Lower leg skin (tissue), 4 donors: ENCODE measurements at regions not wholly inside any gene's neighbourhood (a gene's known extent, or its start where the extent isn't known, plus 50 kb on each side); places are given as distances from the start of the nearest gene placed in this dataset.
A peak's percentile ranks its signal among the peaks of the same experiment; 100 is the strongest.
"Not testable (repeated sequence)": the region's sequence is repeated elsewhere in the genome, so short reads cannot be mapped to it uniquely, and the experiment has no call there.

ENCODE experiments used
- DNase-seq, 2 donors: peaks; one replicate each; pipeline ENCODE4 v3.0.0-alpha.2; 2019; ENCODE audit warnings: low spot score in 2 of 2
- H3K4me3 ChIP-seq: fragments of 200-600 bp; sonication (generic); 2 replicates; pipeline ENCODE4 v1.5.1; 2017; ENCODE audit warnings: mild to moderate bottlenecking, low read depth; ENCODE audit not compliant: poor library complexity, severe bottlenecking
- POLR2A ChIP-seq, 2 donors: fragments of 450-650 bp; IDR thresholded peaks; one replicate each; pipeline ENCODE4 v1.6.1; 2016 to 2017; ENCODE audit warnings: antibody characterized with exemption in 2 of 2, mild to moderate bottlenecking in 1 of 2, moderate library complexity in 1 of 2
- WGBS, 2 donors: methylation state at CpG; one replicate each; pipeline ENCODE4 v1.1.5; 2018; 5-methylcytosine and 5-hydroxymethylcytosine counted together
- intact Hi-C: fragments of 100-400 bp; cut with DNase I; formaldehyde crosslinking; loops from one replicate; pipeline ENCODE4 v1.15.0; 2023; ENCODE audit warnings: low total_unique reads
- TF ChIP-seq, protein P1 (sequence below), 3 donors: fragments of 450-650 bp; IDR thresholded peaks; one replicate each; pipeline ENCODE4 v1.5.1; 2016; ENCODE audit warnings: antibody characterized with exemption in 3 of 3, mild to moderate bottlenecking in 3 of 3, moderate library complexity in 2 of 3

DNA sequence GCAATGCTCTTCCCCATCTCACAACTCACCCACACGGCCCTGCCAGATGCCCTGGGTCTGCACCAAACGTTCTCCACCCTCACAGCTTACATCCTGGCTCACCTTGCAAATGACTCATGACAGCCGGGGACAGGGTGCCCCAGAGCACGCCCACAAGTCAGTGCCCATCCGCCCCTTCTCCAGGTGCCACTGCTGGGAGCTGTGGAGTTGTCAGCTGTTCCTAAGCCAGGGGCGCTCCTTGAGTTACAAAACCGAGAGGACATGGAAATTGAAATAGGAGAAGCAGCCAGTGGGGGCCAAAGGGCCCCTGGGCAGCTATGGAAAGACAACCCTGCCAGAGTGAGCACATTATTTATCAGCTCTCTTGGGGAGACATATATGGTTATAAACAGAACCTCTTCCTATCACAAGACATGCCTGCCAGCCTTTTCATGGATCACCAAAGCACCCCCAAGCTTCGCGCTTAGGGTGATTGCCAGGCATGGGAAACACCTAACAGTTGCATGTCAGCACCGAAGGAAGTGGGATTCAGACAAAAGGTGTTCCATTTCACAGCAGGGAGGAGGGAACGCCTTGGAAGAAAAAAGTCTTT is 236.8 kb downstream of the LY86 start:
- intact Hi-C loops: no loop called here
- 45 to 46% methylated on average over 11 of the region's 11 CpGs for WGBS, 2 donors
- H3K4me3 ChIP-seq: no peak overlapping the region
- TF ChIP-seq POLR2A (IDR thresholded peaks at IDR 0.05): no peak
- TF ChIP-seq, protein P1, sequence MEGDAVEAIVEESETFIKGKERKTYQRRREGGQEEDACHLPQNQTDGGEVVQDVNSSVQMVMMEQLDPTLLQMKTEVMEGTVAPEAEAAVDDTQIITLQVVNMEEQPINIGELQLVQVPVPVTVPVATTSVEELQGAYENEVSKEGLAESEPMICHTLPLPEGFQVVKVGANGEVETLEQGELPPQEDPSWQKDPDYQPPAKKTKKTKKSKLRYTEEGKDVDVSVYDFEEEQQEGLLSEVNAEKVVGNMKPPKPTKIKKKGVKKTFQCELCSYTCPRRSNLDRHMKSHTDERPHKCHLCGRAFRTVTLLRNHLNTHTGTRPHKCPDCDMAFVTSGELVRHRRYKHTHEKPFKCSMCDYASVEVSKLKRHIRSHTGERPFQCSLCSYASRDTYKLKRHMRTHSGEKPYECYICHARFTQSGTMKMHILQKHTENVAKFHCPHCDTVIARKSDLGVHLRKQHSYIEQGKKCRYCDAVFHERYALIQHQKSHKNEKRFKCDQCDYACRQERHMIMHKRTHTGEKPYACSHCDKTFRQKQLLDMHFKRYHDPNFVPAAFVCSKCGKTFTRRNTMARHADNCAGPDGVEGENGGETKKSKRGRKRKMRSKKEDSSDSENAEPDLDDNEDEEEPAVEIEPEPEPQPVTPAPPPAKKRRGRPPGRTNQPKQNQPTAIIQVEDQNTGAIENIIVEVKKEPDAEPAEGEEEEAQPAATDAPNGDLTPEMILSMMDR (IDR thresholded peaks at IDR 0.05): no peak
- DNase-seq: peak; percentile 56 to 85

DNA sequence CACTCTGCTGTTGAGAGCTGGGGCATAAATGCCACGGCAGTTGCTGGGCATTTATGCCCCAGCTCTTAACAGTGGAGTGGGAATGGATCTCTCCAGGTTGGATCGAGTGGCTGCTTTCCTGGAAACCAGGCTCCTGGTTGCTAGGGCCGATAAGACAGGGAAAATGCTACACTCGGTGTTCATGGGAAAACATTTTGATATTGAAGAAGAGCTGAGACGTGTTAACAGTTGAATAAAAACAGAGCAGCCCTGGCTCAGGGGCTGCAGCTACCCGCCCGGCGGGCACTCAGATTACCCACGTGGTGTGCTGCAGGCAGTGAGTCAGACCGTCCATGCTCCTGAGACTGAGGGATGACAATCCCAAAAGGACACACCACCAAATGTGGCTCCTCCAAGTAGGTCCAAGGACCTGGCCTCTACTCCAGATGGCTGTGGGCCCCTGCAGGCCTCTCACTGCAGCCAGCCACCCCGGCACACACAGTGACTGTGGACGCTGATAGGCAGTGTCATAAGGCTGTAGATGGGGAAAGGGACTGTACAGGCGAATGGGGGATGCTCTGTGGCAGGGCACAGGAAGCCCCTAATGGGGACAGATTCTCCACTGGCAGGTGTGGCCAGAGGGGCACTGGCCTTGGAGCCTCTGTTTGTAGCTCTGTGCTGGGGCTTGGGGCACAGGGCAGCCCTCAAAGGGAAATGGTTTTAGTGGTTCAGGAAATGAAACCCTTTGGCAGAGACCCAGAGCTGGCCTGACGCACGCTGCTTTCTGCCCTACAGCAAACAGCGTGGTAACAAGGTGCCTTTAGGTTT is 237.8 kb downstream of the LY86 start:
- H3K4me3 ChIP-seq: no peak overlapping the region
- intact Hi-C loops: no loop called here
- DNase-seq: peak in 1 of 2 donors; percentile 88
- 41 to 47% methylated on average over 15 to 16 of the region's 16 CpGs for WGBS, 2 donors
- TF ChIP-seq POLR2A (IDR thresholded peaks at IDR 0.05): no peak
- TF ChIP-seq, protein P1 (IDR thresholded peaks at IDR 0.05): no peak

DNA sequence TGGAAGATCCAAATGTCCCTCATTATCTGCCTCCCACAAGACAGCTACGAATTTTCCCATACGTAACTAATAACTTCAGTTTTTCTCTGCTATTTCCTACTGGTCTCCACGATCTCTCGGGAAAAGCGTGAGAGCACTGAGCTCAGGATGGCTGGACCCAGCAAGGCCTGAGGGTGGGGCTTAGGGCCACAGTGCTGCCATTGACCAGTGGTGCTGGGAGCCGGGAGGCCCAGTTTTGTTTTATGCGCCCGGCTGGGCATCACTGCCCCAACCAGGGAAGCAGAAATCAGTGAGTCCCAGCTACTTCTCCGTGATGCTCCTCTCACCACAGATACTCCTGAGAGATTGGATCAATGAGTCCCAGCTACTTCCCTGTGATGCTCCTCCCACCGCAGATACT is 238.4 kb downstream of the LY86 start:
- TF ChIP-seq, protein P1 (IDR thresholded peaks at IDR 0.05): no peak
- TF ChIP-seq POLR2A (IDR thresholded peaks at IDR 0.05): no peak
- intact Hi-C loops: no loop called here
- no peak overlapping the region for H3K4me3 ChIP-seq
- DNase-seq: peak in 1 of 2 donors; percentile 65
- WGBS, 2 donors: 72 to 76% methylated on average over 10 of the region's 10 CpGs

DNA sequence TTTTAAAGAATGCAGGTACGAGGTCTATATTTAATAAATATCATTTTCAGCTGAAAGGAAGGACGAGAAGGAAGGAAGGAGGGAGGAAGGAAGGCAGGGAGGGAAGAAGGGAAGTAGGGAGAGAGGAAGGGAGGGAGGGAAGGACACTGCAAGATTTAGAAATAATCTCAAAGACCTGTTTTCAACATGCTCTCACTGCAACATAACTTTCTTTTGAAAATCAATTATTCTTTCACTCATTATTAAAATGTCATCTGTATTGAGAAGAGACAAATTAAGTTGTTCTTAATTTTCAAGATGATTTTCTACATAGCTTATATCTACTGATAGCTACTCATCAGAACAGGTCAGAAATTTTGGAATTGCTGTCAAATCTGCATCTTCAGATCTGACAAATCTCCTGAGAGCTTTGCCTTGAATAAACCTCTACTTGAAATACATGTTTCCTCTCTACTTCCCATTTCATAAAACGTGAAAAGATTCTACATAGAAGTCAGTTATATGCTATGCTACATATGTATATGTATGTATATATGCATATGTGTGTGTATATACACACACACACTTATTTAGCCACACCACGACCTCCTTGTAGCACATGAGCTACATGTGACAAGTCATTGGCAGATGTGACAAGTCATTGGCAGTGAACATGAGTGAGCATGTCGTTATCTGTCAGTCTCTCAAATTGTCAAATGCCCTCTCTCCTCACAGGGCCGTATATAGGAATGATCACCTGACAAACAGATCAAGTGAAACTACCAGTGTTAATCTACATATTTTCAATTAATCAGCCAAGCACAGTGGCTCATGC is 241.6 kb downstream of the LY86 start:
- TF ChIP-seq POLR2A (IDR thresholded peaks at IDR 0.05): no peak
- TF ChIP-seq, protein P1 (IDR thresholded peaks at IDR 0.05): no peak
- intact Hi-C loops: no loop called here
- WGBS, 2 donors: 54 to 56% methylated on average over 6 of the region's 6 CpGs
- no peak overlapping the region for H3K4me3 ChIP-seq
- no peak for DNase-seq

DNA sequence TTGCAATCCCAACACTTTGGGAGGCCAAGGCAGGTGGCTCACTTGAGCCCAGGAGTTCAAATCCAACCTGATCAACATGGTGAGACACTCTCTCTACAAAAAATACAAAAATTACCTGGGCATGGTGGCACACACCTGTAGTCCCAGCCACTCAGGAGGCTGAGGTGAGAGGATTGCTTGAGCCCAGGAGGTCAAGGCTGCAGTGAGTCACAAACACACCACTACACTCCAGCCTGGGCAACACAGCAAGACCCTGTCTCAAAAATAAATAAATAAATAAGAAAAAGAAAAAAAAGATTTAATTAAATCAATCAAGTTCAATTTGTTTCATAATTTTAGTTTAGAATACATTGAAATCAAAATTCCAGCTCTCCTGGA is 242.2 kb downstream of the LY86 start:
- intact Hi-C loops, DNase-seq, H3K4me3 ChIP-seq: not testable (repeated sequence)

DNA sequence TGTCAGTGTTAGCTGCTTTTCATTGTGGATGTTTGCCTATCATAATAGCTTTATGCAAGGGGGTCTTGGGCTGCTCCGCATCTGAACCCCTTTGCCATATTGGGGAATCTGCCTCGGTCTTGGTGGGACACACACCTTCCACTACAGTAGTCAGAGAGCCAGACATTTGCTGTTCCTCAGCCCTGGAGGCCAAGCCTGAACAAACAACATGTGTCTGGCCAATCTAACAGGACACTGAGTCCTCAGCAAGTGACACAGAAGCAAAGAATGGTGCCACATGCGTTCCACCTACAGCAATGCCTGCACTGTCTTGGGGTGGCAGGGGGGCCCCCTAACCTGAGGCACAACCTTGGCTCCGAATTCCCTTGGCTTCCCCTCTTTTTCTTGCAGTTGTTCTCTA is 243.9 kb downstream of the LY86 start:
- 78 to 89% methylated on average over 3 to 4 of the region's 4 CpGs for WGBS, 2 donors
- intact Hi-C loops: no loop called here
- DNase-seq: peak in 1 of 2 donors; percentile 56

More for the DNA sequence above, 243.9 kb downstream of the LY86 start:
- H3K4me3 ChIP-seq: no peak overlapping the region
- TF ChIP-seq, protein P1 (IDR thresholded peaks at IDR 0.05): no peak
- TF ChIP-seq POLR2A (IDR thresholded peaks at IDR 0.05): no peak
